ENCODE measurements at regions not wholly inside any gene's neighbourhood (a gene's known extent, or its start where the extent isn't known, plus 50 kb on each side); places are given as distances from the start of the nearest gene placed in this dataset.
A peak's percentile ranks its signal among the peaks of the same experiment; 100 is the strongest.

- Histone ChIP-seq H3K36me3 (no peaks in the 10 kb centered on the region), H3K4me3 (no peak overlapping the region), H3K27ac (no peak overlapping the region), H3K4me1 (no peaks in the 10 kb centered on the region), H3K27me3 (ENCODE audit: low read depth) (no peaks in the 10 kb centered on the region), H3K9me3 (no peaks in the 10 kb centered on the region)
- intact Hi-C loops (cut with DNase I): no loop called here
- ATAC-seq: peak; percentile 29 to 35
- no peak for DNase-seq
- TF ChIP-seq, protein P1, sequence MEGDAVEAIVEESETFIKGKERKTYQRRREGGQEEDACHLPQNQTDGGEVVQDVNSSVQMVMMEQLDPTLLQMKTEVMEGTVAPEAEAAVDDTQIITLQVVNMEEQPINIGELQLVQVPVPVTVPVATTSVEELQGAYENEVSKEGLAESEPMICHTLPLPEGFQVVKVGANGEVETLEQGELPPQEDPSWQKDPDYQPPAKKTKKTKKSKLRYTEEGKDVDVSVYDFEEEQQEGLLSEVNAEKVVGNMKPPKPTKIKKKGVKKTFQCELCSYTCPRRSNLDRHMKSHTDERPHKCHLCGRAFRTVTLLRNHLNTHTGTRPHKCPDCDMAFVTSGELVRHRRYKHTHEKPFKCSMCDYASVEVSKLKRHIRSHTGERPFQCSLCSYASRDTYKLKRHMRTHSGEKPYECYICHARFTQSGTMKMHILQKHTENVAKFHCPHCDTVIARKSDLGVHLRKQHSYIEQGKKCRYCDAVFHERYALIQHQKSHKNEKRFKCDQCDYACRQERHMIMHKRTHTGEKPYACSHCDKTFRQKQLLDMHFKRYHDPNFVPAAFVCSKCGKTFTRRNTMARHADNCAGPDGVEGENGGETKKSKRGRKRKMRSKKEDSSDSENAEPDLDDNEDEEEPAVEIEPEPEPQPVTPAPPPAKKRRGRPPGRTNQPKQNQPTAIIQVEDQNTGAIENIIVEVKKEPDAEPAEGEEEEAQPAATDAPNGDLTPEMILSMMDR (IDR thresholded peaks at IDR 0.05): no peak
Measured at GRCh38 chr13:107675847-107676550, 539.3 kb downstream of the LIG4 start.

DNA sequence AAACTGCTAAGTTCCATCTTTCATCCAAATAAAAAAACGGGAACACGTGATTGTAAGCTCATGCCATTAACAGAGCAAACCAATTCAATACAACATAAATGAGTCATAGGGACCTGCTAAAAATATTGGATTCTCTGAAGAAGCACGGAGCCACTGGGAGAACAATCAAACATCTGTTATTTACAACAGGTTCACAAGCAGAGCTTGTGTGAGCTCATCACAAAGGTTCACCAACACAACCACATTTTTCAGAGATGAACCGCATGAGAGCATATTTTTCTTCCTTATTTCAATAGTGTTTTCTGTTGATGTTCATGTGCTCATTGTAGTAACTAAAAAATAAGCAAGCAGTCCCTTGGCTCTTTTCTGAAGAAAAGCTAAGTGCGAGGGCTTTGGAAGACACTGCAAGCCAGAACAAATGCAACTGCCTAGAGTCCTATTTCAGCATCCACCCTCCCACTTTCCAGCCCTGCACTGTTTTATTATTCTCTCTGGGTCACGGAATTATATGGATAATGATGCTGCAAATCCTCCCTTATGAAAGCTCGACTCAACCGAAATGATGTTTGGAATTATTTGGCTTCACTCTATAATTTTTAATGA, 545.8 kb downstream of the LIG4 start:
- no peaks in the 10 kb centered on the region for H3K36me3 ChIP-seq
- TF ChIP-seq, protein P1 (IDR thresholded peaks at IDR 0.05): no peak
- H3K27me3 ChIP-seq (ENCODE audit: low read depth): no peaks in the 10 kb centered on the region
- no peak overlapping the region for H3K27ac ChIP-seq
- no peak overlapping the region for H3K4me3 ChIP-seq
- ATAC-seq (no peak), DNase-seq (no peak)
- intact Hi-C loops (cut with DNase I): no loop called here
- H3K9me3 ChIP-seq: no peaks in the 10 kb centered on the region
- H3K4me1 ChIP-seq: no peaks in the 10 kb centered on the region

- no peaks in the 10 kb centered on the region for H3K4me1 ChIP-seq
- no peak overlapping the region for H3K27ac ChIP-seq
- no peaks in the 10 kb centered on the region for H3K9me3 ChIP-seq
- intact Hi-C loops (cut with DNase I): no loop called here
- no peak for DNase-seq
- no peak overlapping the region for H3K4me3 ChIP-seq
- TF ChIP-seq, protein P1 (IDR thresholded peaks at IDR 0.05): no peak
- H3K36me3 ChIP-seq: no peaks in the 10 kb centered on the region
- ATAC-seq: no peak
- H3K27me3 ChIP-seq (ENCODE audit: low read depth): no peaks in the 10 kb centered on the region
Measured at GRCh38 chr13:107665926-107666458, 549.3 kb downstream of the LIG4 start.

GRCh38 chr13:107650081-107650701, 565.1 kb downstream of the LIG4 start:
- Histone ChIP-seq H3K27me3 (ENCODE audit: low read depth) (no peaks in the 10 kb centered on the region), H3K9me3 (no peaks in the 10 kb centered on the region), H3K27ac (no peak overlapping the region), H3K4me1 (no peaks in the 10 kb centered on the region), H3K36me3 (no peaks in the 10 kb centered on the region), H3K4me3 (no peak overlapping the region)
- ATAC-seq (peak; percentile 65), DNase-seq (peak; percentile 52)
- intact Hi-C loops (cut with DNase I): no loop called here
- TF ChIP-seq, protein P1 (IDR thresholded peaks at IDR 0.05): peak; percentile 72

DNA sequence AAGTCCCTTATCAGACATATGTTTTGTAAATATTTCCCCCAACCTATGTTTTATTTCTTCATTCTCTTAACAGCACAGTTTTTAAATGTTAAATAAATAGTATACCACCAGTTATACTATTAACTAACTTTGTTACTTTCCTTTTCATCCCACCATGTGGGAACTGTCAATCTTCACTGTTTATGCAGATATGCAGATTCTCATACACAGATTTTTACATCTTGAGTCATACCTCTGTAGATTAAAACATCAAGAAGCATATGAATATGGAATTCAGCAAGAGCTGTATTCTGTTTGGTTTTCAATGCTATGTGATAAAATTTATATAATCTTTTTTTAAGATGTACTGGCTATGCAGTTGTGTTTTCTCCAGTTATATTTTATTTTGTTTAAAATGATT, 566.3 kb downstream of the LIG4 start:
- intact Hi-C loops (cut with DNase I): no loop called here
- H3K36me3 ChIP-seq: no peaks in the 10 kb centered on the region
- H3K27ac ChIP-seq: no peak overlapping the region
- TF ChIP-seq, protein P1 (IDR thresholded peaks at IDR 0.05): no peak
- H3K4me1 ChIP-seq: no peaks in the 10 kb centered on the region
- DNase-seq (no peak), ATAC-seq (no peak)
- no peaks in the 10 kb centered on the region for H3K27me3 ChIP-seq (ENCODE audit: low read depth)
- H3K9me3 ChIP-seq: no peaks in the 10 kb centered on the region
- H3K4me3 ChIP-seq: no peak overlapping the region

All from lower lobe of right lung (tissue), 2 donors.